IMR-90 (cell line): ENCODE measurements at regions not wholly inside any gene's neighbourhood (a gene's known extent, or its start where the extent isn't known, plus 50 kb on each side); places are given as distances from the start of the nearest gene placed in this dataset.

ENCODE experiments used
- ATAC-seq: fragments of 200-7000 bp; cut with Tn5 transposase; 2 replicates; pipeline ENCODE4 v1.9.1; 2020; ENCODE audit warnings: low read depth, mild to moderate bottlenecking, moderate library complexity
- BruUV-seq: library from RNA; stranded (reverse); fragments of 400-500 nt; replicated peaks from 2 replicates; lab custom pipeline; 2021; lab: Mats Ljungman, UMichigan
- CTCF ChIA-PET: fragments of 300-600 bp; formaldehyde crosslinking; extraction: SDS; loops from one replicate; lab custom pipeline; 2021; ENCODE audit warnings: antibody characterized with exemption; lab: Yijun Ruan, JAX
- POLR2A ChIA-PET: fragments of 300-600 bp; sonication (Branson Sonifier 250); formaldehyde crosslinking; loops from one replicate; lab custom pipeline; 2022; ENCODE audit warnings: antibody characterized with exemption; ENCODE audit not compliant: unreplicated experiment; lab: Charles Lee
- DNase-seq: peaks from one replicate; pipeline ENCODE4 v3.0.0; 2013
- H2AFZ ChIP-seq: replicated peaks from 2 replicates; pipeline ENCODE3; 2013; ENCODE audit warnings: low read length, mild to moderate bottlenecking; ENCODE audit not compliant: poor library complexity
- H2AK5ac ChIP-seq: 2 replicates; pipeline ENCODE4 v1.6.1; 2013; ENCODE audit warnings: low read depth, low read length, inconsistent platforms
- H2AK9ac ChIP-seq: replicated peaks from 2 replicates; pipeline ENCODE3; 2013; ENCODE audit warnings: mild to moderate bottlenecking, low read depth, low read length, moderate library complexity; ENCODE audit not compliant: poor library complexity
- H2BK120ac ChIP-seq: 2 replicates; pipeline ENCODE4 v1.6.1; 2013; ENCODE audit warnings: low read depth, low read length, inconsistent platforms
- H2BK15ac ChIP-seq: 3 replicates; pipeline ENCODE4 v1.6.1; 2013; ENCODE audit warnings: low read depth, low read length, inconsistent platforms
- H2BK20ac ChIP-seq: 2 replicates; pipeline ENCODE4 v1.6.1; 2013; ENCODE audit warnings: low read depth, mild to moderate bottlenecking, inconsistent platforms, low read length, moderate library complexity
- H2BK5ac ChIP-seq: 2 replicates; pipeline ENCODE4 v1.6.1; 2013; ENCODE audit warnings: mild to moderate bottlenecking, low read depth, low read length, inconsistent platforms; ENCODE audit not compliant: poor library complexity, severe bottlenecking
- H3K14ac ChIP-seq: replicated peaks from 2 replicates; pipeline ENCODE4 v1.6.1; 2013; ENCODE audit warnings: low read depth, low read length, inconsistent platforms
- H3K18ac ChIP-seq: 2 replicates; pipeline ENCODE4 v1.6.1; 2013; ENCODE audit warnings: low read depth, low read length, control low read depth
- H3K23ac ChIP-seq: 2 replicates; pipeline ENCODE4 v1.6.1; 2013; ENCODE audit warnings: low read depth, low read length, inconsistent platforms
- H3K27ac ChIP-seq: 2 replicates; pipeline ENCODE4 v1.5.1; 2013; ENCODE audit warnings: mild to moderate bottlenecking, control low read depth, low read length; ENCODE audit not compliant: insufficient read depth
- H3K27me3 ChIP-seq: 2 replicates; pipeline ENCODE4 v1.6.1; 2013; ENCODE audit warnings: low read length; ENCODE audit not compliant: control insufficient read depth, insufficient read depth
- H3K36me3 ChIP-seq: 2 replicates; pipeline ENCODE4 v1.6.1; 2013; ENCODE audit warnings: low read length, mixed read lengths; ENCODE audit not compliant: control insufficient read depth, insufficient read depth
- H3K4ac ChIP-seq: 2 replicates; pipeline ENCODE4 v1.6.1; 2013; ENCODE audit warnings: low read depth, low read length, inconsistent platforms
- H3K4me1 ChIP-seq: 2 replicates; pipeline ENCODE4 v1.6.1; 2013; ENCODE audit warnings: low read length, mixed read lengths; ENCODE audit not compliant: control insufficient read depth, insufficient read depth
- H3K4me2 ChIP-seq: 2 replicates; pipeline ENCODE4 v1.6.1; 2013; ENCODE audit warnings: low read depth, mild to moderate bottlenecking, control low read depth, low read length, moderate library complexity
- H3K4me3 ChIP-seq: 2 replicates; pipeline ENCODE4 v1.5.1; 2013; ENCODE audit warnings: low read depth, mild to moderate bottlenecking, control low read depth, low read length, moderate library complexity; ENCODE audit not compliant: insufficient read depth
- H3K56ac ChIP-seq: 2 replicates; pipeline ENCODE4 v1.6.1; 2013; ENCODE audit warnings: low read length, inconsistent platforms; ENCODE audit not compliant: insufficient read depth; ENCODE audit errors: extremely low read depth
- H3K79me1 ChIP-seq, 2 experiments: 2 replicates each; pipeline ENCODE4 v1.6.1; 2013; ENCODE audit warnings: low read length in 2 of 2, inconsistent platforms in 1 of 2, low read depth in 1 of 2
- H3K9ac ChIP-seq: 2 replicates; pipeline ENCODE4 v1.6.1; 2013; ENCODE audit warnings: low read depth, low read length, control low read depth
- H3K9me1 ChIP-seq: 2 replicates; pipeline ENCODE4 v1.6.1; 2013; ENCODE audit warnings: low read length, inconsistent platforms; ENCODE audit not compliant: insufficient read depth
- H3K9me3 ChIP-seq: 2 replicates; pipeline ENCODE4 v1.6.1; 2013; ENCODE audit warnings: low read length; ENCODE audit not compliant: control insufficient read depth, insufficient read depth
- H4K20me1 ChIP-seq: 2 replicates; pipeline ENCODE4 v1.6.1; 2013; ENCODE audit warnings: low read length, inconsistent platforms; ENCODE audit not compliant: insufficient read depth
- H4K5ac ChIP-seq: 2 replicates; pipeline ENCODE4 v1.6.1; 2013; ENCODE audit warnings: mild to moderate bottlenecking, low read depth, low read length, control low read depth
- H4K8ac ChIP-seq, 2 experiments: 2 replicates each; pipeline ENCODE4 v1.6.1; 2013; ENCODE audit warnings: low read depth in 2 of 2, low read length in 2 of 2, control low read depth in 1 of 2, inconsistent platforms in 1 of 2
- H4K91ac ChIP-seq: 2 replicates; pipeline ENCODE4 v1.6.1; 2013; ENCODE audit warnings: low read depth, low read length, inconsistent platforms; ENCODE audit not compliant: insufficient read depth
- MXI1 ChIP-seq: IDR thresholded peaks from 2 replicates; pipeline ENCODE4 v1.6.1; 2012; ENCODE audit warnings: low read depth, mild to moderate bottlenecking, low read length, moderate library complexity, borderline replicate concordance
- SMC3 ChIP-seq: fragments of 150-350 bp; IDR thresholded peaks from 2 replicates; pipeline ENCODE4 v1.6.1; 2016; ENCODE audit warnings: low read depth, mild to moderate bottlenecking, antibody characterized with exemption, low read length, moderate library complexity
- WGBS, 2 experiments: methylation state at CpG; one replicate each; pipeline versions ENCODE4 v1.1.5 to v1.1.7; 2013; ENCODE audit warnings: missing lambda C conversion rate in 2 of 2; ENCODE audit not compliant: insufficient read length in 1 of 2; ENCODE audit errors: extremely low coverage in 2 of 2; 5-methylcytosine and 5-hydroxymethylcytosine counted together
- dilution Hi-C: fragments of 300-500 bp; cut with HindIII; formaldehyde crosslinking; loops from one replicate; pipeline ENCODE4 v1.14.3; 2018; ENCODE audit warnings: low sequenced_read_pairs; ENCODE audit not compliant: unreplicated experiment
- in situ Hi-C: fragments of 300-500 bp; cut with MboI; formaldehyde crosslinking; loops from 3 replicates; pipeline ENCODE4 v1.14.3; 2019; ENCODE audit warnings: low sequenced_read_pairs, inconsistent platforms, mixed read lengths
- intact Hi-C: fragments of 100-400 bp; cut with micrococcal nuclease; formaldehyde crosslinking; loops from 2 replicates; pipeline ENCODE4 v1.10.0; 2022
- TF ChIP-seq, protein P1 (sequence below): conservative IDR thresholded peaks from 2 replicates; pipeline ENCODE4 v1.5.1; 2012; ENCODE audit warnings: mild to moderate bottlenecking, low read depth, low read length, improper control_type of control experiment

- H3K27ac ChIP-seq, result no peak overlapping the region
- H3K9me3 ChIP-seq, result no peaks in the 10 kb centered on the region
- no peaks in the 10 kb centered on the region for H3K9me1 ChIP-seq
- H4K91ac ChIP-seq, result no peak overlapping the region
- dilution Hi-C loops, result no loop called here
- no peak overlapping the region for H3K4me2 ChIP-seq
- H3K23ac ChIP-seq, result no peak overlapping the region
- POLR2A ChIA-PET, result no interaction called here
- no peak overlapping the region for H2BK5ac ChIP-seq
- no peak overlapping the region for H3K18ac ChIP-seq
- no peak overlapping the region for H2BK20ac ChIP-seq
- H3K4me1 ChIP-seq, result no peaks in the 10 kb centered on the region
- BruUV-seq, result no TSS peak
- intact Hi-C loops, result no loop called here
- no peak overlapping the region for H2AFZ ChIP-seq
- H3K56ac ChIP-seq, result no peak overlapping the region; the same call in 1 of the 2 replicates
- no peak overlapping the region for H4K5ac ChIP-seq
- H2BK120ac ChIP-seq, result no peak overlapping the region
- WGBS, 2 experiments, result no CpG with 5 or more reads among the region's 6 CpGs
- no peak overlapping the region for H3K14ac ChIP-seq
- ATAC-seq, result no peak
- H3K27me3 ChIP-seq, result peaks cover 2% of the 10 kb centered on the region
- H4K8ac ChIP-seq, result no peak overlapping the region
- in situ Hi-C loops, result no loop called here
- no peak overlapping the region for H2AK9ac ChIP-seq
- no peak overlapping the region for H2BK15ac ChIP-seq
- no peak overlapping the region for H3K4me3 ChIP-seq
- H4K20me1 ChIP-seq, result no peaks in the 10 kb centered on the region
- TF ChIP-seq MXI1 (no peak), SMC3 (no peak)
- TF ChIP-seq, protein P1, sequence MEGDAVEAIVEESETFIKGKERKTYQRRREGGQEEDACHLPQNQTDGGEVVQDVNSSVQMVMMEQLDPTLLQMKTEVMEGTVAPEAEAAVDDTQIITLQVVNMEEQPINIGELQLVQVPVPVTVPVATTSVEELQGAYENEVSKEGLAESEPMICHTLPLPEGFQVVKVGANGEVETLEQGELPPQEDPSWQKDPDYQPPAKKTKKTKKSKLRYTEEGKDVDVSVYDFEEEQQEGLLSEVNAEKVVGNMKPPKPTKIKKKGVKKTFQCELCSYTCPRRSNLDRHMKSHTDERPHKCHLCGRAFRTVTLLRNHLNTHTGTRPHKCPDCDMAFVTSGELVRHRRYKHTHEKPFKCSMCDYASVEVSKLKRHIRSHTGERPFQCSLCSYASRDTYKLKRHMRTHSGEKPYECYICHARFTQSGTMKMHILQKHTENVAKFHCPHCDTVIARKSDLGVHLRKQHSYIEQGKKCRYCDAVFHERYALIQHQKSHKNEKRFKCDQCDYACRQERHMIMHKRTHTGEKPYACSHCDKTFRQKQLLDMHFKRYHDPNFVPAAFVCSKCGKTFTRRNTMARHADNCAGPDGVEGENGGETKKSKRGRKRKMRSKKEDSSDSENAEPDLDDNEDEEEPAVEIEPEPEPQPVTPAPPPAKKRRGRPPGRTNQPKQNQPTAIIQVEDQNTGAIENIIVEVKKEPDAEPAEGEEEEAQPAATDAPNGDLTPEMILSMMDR, result no peak
- no peak for DNase-seq
- H2AK5ac ChIP-seq, result no peak overlapping the region
- no peak overlapping the region for H3K9ac ChIP-seq
- no peaks in the 10 kb centered on the region for H3K36me3 ChIP-seq
- H3K79me1 ChIP-seq, result no peaks in the 10 kb centered on the region
- no peak overlapping the region for H3K4ac ChIP-seq
- CTCF ChIA-PET, result interaction anchor here (0.6 kb wide), 1 partner anchor 631 kb away, joined by 3 read pairs; no protein-coding TSS in a partner anchor
Measured at GRCh38 chr2:177127821-177128220, 84.8 kb upstream of the HNRNPA3 start.
